ENCODE measurements at regions not wholly inside any gene's neighbourhood (a gene's known extent, or its start where the extent isn't known, plus 50 kb on each side); places are given as distances from the start of the nearest gene placed in this dataset.

GRCh38 chr4:126268106-126268505, 953.4 kb downstream of the FAT4 start:
- no peak for TF ChIP-seq YY1 (IDR thresholded peaks at IDR 0.05; ENCODE audit: insufficient read depth, insufficient read length)
- no peak for TF ChIP-seq ZNF274 (IDR thresholded peaks at IDR 0.05; ENCODE audit: low read depth, low read length)
- TF ChIP-seq SUZ12 (IDR thresholded peaks at IDR 0.05; ENCODE audit: extremely low read depth, insufficient read depth, insufficient read length), result no peak
